HepG2 (cell line): ENCODE measurements at regions not wholly inside any gene's neighbourhood (a gene's known extent, or its start where the extent isn't known, plus 50 kb on each side); places are given as distances from the start of the nearest gene placed in this dataset.

Experiments
- ATAC-seq: fragments of 200-7000 bp; cut with Tn5 transposase; 3 replicates; pipeline ENCODE4 v1.9.1; 2020; ENCODE audit warnings: mild to moderate bottlenecking, moderate library complexity
- BruUV-seq: library from RNA; stranded (reverse); fragments of 400-500 nt; replicated peaks from 2 replicates; lab custom pipeline; 2021; lab: Mats Ljungman, UMichigan
- CTCF ChIA-PET: fragments of 300-600 bp; formaldehyde crosslinking; extraction: SDS; loops from one replicate; lab custom pipeline; 2021; ENCODE audit warnings: low total read pairs, inconsistent platforms, low intra/inter-chr PET ratio; lab: Yijun Ruan, JAX
- POLR2A ChIA-PET: fragments of 350-600 bp; sonication (Branson Sonifier 250); formaldehyde crosslinking; loops from one replicate; lab custom pipeline; 2020; ENCODE audit warnings: antibody characterized with exemption, inconsistent platforms; lab: Yijun Ruan, JAX
- DNase-seq: peaks from one replicate; pipeline ENCODE4 v3.0.0-alpha.2; 2015; ENCODE audit warnings: low spot score
- FAIRE-seq: peaks from 3 replicates; lab custom pipeline; 2011; peaks lifted over from hg19 to GRCh38; lab: Jason Lieb, UNC
- H2AFZ ChIP-seq: one replicate; pipeline ENCODE4 v1.6.1; 2011; ENCODE audit warnings: low read length, inconsistent platforms
- H3K27ac ChIP-seq: fragments of 300-600 bp; 3 replicates; pipeline ENCODE4 v1.8.0; 2011; ENCODE audit warnings: mixed run types, mild to moderate bottlenecking, mixed read lengths, low read length, inconsistent platforms; ENCODE audit not compliant: insufficient read depth; ENCODE audit errors: extremely low read length
- H3K27me3 ChIP-seq, 2 experiments: fragments of 200-600 bp in 1 of 2; 2 replicates in 1 of 2; 3 replicates in 1 of 2; pipeline versions ENCODE4 v1.6.0 to v1.8.0; 2011; ENCODE audit warnings: low read length in 2 of 2, mild to moderate bottlenecking in 2 of 2, moderate library complexity in 2 of 2, inconsistent platforms in 1 of 2; ENCODE audit not compliant: insufficient read depth in 2 of 2, control insufficient read depth in 1 of 2
- H3K36me3 ChIP-seq, 2 experiments: fragments of 200-600 bp in 1 of 2; replicated peaks in 1 of 2; 2 replicates in 1 of 2; 3 replicates in 1 of 2; pipeline versions ENCODE4 v1.5.1 to v1.8.0; 2011; ENCODE audit warnings: low read length in 2 of 2, inconsistent platforms in 1 of 2; ENCODE audit not compliant: insufficient read depth in 2 of 2, control insufficient read depth in 1 of 2
- H3K4me1 ChIP-seq: 2 replicates; pipeline ENCODE4 v1.5.1; 2012; ENCODE audit warnings: low read length, inconsistent platforms; ENCODE audit not compliant: insufficient read depth
- H3K4me2 ChIP-seq: 2 replicates; pipeline ENCODE4 v1.6.0; 2011; ENCODE audit warnings: low read depth, low read length, inconsistent platforms
- H3K4me3 ChIP-seq, 3 experiments: fragments of 200-600 bp in 1 of 3; sonication (generic), shearing (Covaris generic) in 1 of 3; replicated peaks in 1 of 3; 2 replicates each; pipeline ENCODE4 v1.5.1; 2011 to 2016; ENCODE audit warnings: low read length in 3 of 3, inconsistent platforms in 2 of 3, low read depth in 2 of 3, mild to moderate bottlenecking in 2 of 3, control low read depth in 1 of 3, mixed read lengths in 1 of 3; ENCODE audit not compliant: insufficient read depth in 1 of 3
- H3K79me2 ChIP-seq: one replicate; pipeline ENCODE4 v1.6.1; 2011; ENCODE audit warnings: low read length, inconsistent platforms; ENCODE audit not compliant: insufficient read depth
- H3K9ac ChIP-seq: 2 replicates; pipeline ENCODE4 v1.6.0; 2011; ENCODE audit warnings: mild to moderate bottlenecking, low read depth, low read length, inconsistent platforms; ENCODE audit not compliant: insufficient read depth
- H3K9me3 ChIP-seq: 2 replicates; pipeline ENCODE4 v1.5.1; 2012; ENCODE audit warnings: mild to moderate bottlenecking, low read length
- H4K20me1 ChIP-seq: 2 replicates; pipeline ENCODE4 v1.6.0; 2011; ENCODE audit warnings: inconsistent platforms, mild to moderate bottlenecking, low read length, moderate library complexity; ENCODE audit not compliant: insufficient read depth
- CHCHD3 ChIP-seq: sonication (generic); formaldehyde crosslinking; IDR thresholded peaks from 2 replicates; pipeline ENCODE4 v1.8.0; 2022; ENCODE audit warnings: mild to moderate bottlenecking, missing genetic modification reagents, moderate library complexity
- MATR3 ChIP-seq: sonication (generic); formaldehyde crosslinking; IDR thresholded peaks from 2 replicates; pipeline ENCODE4 v1.4.0; 2020; ENCODE audit warnings: missing genetic modification reagents
- MED13 ChIP-seq: sonication (generic); formaldehyde crosslinking; IDR thresholded peaks from 2 replicates; pipeline ENCODE4 v1.5.0; 2020; ENCODE audit warnings: missing genetic modification reagents
- REPIN1 ChIP-seq: sonication (generic); formaldehyde crosslinking; IDR thresholded peaks from 2 replicates; pipeline ENCODE4 v1.8.0; 2022; ENCODE audit warnings: missing genetic modification reagents, low read depth, mild to moderate bottlenecking, borderline replicate concordance
- ZNF10 ChIP-seq: sonication (generic); formaldehyde crosslinking; IDR thresholded peaks from 2 replicates; pipeline ENCODE4 v1.4.0; 2020; ENCODE audit warnings: mild to moderate bottlenecking, low read depth, missing genetic modification reagents, borderline replicate concordance
- ZNF224 ChIP-seq: sonication (generic); formaldehyde crosslinking; IDR thresholded peaks from 2 replicates; pipeline ENCODE4 v1.5.0; 2020; ENCODE audit warnings: mild to moderate bottlenecking, missing genetic modification reagents
- ZNF616 ChIP-seq: sonication (generic); formaldehyde crosslinking; IDR thresholded peaks from 2 replicates; pipeline ENCODE4 v1.5.0; 2020; ENCODE audit warnings: low read depth, mild to moderate bottlenecking, missing genetic modification reagents
- WGBS: methylation state at CpG from one replicate; pipeline ENCODE4 v1.1.6; 2017; ENCODE audit warnings: low lambda C conversion rate; 5-methylcytosine and 5-hydroxymethylcytosine counted together
- in situ Hi-C: cut with HindIII; loops from 2 replicates; pipeline ENCODE4 v1.10.0; 2017; ENCODE audit warnings: low pct_unique_long_range_greater_than_20kb; ENCODE audit not compliant: extremely low pct_ligation_motif_present
- intact Hi-C: fragments of 100-400 bp; cut with micrococcal nuclease; formaldehyde crosslinking; loops from one replicate; pipeline ENCODE4 v1.10.0; 2022; ENCODE audit not compliant: unreplicated experiment
- TF ChIP-seq, protein P1 (sequence below): IDR thresholded peaks from 2 replicates; pipeline ENCODE4 v1.6.1; 2016; ENCODE audit warnings: low read depth, control low read depth
- TF ChIP-seq, protein P2 (sequence below): sonication (generic); formaldehyde crosslinking; IDR thresholded peaks from one replicate; pipeline ENCODE4 v1.5.1; 2020; ENCODE audit warnings: mild to moderate bottlenecking, missing genetic modification reagents; ENCODE audit errors: not compliant biosample characterization
- TF ChIP-seq, protein P3 (sequence below): sonication (generic); formaldehyde crosslinking; IDR thresholded peaks from 2 replicates; pipeline ENCODE4 v1.5.0; 2020; ENCODE audit warnings: missing genetic modification reagents, mild to moderate bottlenecking, borderline replicate concordance
- TF ChIP-seq, protein P4 (sequence below): sonication (generic); formaldehyde crosslinking; conservative IDR thresholded peaks from 2 replicates; pipeline ENCODE4 v1.4.0; 2020; ENCODE audit warnings: missing genetic modification reagents
- TF ChIP-seq, protein P5 (sequence below): sonication (generic); formaldehyde crosslinking; IDR thresholded peaks from 2 replicates; pipeline ENCODE4 v1.8.0; 2022; ENCODE audit warnings: mild to moderate bottlenecking, missing genetic modification reagents

- no TSS peak for BruUV-seq
- CTCF ChIA-PET = no interaction called here
- TF ChIP-seq, protein P1, sequence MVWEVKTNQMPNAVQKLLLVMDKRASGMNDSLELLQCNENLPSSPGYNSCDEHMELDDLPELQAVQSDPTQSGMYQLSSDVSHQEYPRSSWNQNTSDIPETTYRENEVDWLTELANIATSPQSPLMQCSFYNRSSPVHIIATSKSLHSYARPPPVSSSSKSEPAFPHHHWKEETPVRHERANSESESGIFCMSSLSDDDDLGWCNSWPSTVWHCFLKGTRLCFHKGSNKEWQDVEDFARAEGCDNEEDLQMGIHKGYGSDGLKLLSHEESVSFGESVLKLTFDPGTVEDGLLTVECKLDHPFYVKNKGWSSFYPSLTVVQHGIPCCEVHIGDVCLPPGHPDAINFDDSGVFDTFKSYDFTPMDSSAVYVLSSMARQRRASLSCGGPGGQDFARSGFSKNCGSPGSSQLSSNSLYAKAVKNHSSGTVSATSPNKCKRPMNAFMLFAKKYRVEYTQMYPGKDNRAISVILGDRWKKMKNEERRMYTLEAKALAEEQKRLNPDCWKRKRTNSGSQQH = no peak
- TF ChIP-seq MED13 (CRISPR knock-in tag) (no peak), MATR3 (CRISPR knock-in tag) (no peak), REPIN1 (CRISPR knock-in tag) (no peak), ZNF224 (CRISPR knock-in tag) (no peak), ZNF616 (CRISPR knock-in tag) (no peak), ZNF10 (CRISPR knock-in tag) (no peak), CHCHD3 (CRISPR knock-in tag) (no peak)
- TF ChIP-seq, protein P2, sequence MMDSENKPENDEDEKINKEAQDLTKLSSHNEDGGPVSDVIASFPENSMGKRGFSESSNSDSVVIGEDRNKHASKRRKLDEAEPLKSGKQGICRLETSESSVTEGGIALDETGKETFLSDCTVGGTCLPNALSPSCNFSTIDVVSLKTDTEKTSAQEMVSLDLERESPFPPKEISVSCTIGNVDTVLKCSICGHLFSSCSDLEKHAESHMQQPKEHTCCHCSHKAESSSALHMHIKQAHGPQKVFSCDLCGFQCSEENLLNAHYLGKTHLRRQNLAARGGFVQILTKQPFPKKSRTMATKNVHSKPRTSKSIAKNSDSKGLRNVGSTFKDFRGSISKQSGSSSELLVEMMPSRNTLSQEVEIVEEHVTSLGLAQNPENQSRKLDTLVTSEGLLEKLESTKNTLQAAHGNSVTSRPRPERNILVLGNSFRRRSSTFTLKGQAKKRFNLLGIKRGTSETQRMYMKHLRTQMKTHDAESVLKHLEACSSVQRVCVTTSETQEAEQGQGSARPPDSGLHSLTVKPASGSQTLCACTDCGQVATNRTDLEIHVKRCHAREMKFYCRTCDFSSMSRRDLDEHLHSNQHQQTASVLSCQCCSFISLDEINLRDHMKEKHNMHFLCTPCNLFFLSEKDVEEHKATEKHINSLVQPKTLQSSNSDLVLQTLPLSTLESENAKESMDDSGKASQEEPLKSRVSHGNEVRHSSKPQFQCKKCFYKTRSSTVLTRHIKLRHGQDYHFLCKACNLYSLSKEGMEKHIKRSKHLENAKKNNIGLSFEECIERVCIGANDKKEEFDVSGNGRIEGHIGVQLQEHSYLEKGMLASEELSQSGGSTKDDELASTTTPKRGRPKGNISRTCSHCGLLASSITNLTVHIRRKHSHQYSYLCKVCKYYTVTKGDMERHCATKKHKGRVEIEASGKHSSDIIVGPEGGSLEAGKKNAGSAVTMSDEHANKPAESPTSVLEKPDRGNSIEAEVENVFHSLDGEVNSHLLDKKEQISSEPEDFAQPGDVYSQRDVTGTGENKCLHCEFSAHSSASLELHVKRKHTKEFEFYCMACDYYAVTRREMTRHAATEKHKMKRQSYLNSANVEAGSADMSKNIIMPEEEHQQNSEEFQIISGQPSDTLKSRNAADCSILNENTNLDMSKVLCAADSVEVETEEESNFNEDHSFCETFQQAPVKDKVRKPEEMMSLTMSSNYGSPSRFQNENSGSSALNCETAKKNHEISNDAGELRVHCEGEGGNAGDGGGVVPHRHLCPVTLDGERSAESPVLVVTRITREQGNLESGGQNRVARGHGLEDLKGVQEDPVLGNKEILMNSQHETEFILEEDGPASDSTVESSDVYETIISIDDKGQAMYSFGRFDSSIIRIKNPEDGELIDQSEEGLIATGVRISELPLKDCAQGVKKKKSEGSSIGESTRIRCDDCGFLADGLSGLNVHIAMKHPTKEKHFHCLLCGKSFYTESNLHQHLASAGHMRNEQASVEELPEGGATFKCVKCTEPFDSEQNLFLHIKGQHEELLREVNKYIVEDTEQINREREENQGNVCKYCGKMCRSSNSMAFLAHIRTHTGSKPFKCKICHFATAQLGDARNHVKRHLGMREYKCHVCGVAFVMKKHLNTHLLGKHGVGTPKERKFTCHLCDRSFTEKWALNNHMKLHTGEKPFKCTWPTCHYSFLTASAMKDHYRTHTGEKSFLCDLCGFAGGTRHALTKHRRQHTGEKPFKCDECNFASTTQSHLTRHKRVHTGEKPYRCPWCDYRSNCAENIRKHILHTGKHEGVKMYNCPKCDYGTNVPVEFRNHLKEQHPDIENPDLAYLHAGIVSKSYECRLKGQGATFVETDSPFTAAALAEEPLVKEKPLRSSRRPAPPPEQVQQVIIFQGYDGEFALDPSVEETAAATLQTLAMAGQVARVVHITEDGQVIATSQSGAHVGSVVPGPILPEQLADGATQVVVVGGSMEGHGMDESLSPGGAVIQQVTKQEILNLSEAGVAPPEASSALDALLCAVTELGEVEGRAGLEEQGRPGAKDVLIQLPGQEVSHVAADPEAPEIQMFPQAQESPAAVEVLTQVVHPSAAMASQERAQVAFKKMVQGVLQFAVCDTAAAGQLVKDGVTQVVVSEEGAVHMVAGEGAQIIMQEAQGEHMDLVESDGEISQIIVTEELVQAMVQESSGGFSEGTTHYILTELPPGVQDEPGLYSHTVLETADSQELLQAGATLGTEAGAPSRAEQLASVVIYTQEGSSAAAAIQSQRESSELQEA (CRISPR knock-in tag) = no peak
- TF ChIP-seq, protein P3, sequence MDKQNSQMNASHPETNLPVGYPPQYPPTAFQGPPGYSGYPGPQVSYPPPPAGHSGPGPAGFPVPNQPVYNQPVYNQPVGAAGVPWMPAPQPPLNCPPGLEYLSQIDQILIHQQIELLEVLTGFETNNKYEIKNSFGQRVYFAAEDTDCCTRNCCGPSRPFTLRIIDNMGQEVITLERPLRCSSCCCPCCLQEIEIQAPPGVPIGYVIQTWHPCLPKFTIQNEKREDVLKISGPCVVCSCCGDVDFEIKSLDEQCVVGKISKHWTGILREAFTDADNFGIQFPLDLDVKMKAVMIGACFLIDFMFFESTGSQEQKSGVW (CRISPR knock-in tag) = no peak
- TF ChIP-seq, protein P4, sequence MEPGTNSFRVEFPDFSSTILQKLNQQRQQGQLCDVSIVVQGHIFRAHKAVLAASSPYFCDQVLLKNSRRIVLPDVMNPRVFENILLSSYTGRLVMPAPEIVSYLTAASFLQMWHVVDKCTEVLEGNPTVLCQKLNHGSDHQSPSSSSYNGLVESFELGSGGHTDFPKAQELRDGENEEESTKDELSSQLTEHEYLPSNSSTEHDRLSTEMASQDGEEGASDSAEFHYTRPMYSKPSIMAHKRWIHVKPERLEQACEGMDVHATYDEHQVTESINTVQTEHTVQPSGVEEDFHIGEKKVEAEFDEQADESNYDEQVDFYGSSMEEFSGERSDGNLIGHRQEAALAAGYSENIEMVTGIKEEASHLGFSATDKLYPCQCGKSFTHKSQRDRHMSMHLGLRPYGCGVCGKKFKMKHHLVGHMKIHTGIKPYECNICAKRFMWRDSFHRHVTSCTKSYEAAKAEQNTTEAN (CRISPR knock-in tag) = no peak
- TF ChIP-seq, protein P5, sequence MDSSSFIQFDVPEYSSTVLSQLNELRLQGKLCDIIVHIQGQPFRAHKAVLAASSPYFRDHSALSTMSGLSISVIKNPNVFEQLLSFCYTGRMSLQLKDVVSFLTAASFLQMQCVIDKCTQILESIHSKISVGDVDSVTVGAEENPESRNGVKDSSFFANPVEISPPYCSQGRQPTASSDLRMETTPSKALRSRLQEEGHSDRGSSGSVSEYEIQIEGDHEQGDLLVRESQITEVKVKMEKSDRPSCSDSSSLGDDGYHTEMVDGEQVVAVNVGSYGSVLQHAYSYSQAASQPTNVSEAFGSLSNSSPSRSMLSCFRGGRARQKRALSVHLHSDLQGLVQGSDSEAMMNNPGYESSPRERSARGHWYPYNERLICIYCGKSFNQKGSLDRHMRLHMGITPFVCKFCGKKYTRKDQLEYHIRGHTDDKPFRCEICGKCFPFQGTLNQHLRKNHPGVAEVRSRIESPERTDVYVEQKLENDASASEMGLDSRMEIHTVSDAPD (CRISPR knock-in tag) = no peak
Observed at GRCh38 chr17:55887531-55887930, 136.7 kb downstream of the PCTP start.

More at GRCh38 chr17:55887531-55887930, 136.7 kb downstream of the PCTP start:
- H3K36me3 ChIP-seq = no peaks in the 10 kb centered on the region
- no peaks in the 10 kb centered on the region for H3K4me1 ChIP-seq
- H3K79me2 ChIP-seq = no peaks in the 10 kb centered on the region
- POLR2A ChIA-PET = no interaction called here
- DNase-seq (no peak), FAIRE-seq (no peak), ATAC-seq (no peak)
- no peaks in the 10 kb centered on the region for H3K27me3 ChIP-seq
- H4K20me1 ChIP-seq = no peaks in the 10 kb centered on the region
- no peak overlapping the region for H3K4me3 ChIP-seq
- in situ Hi-C loops (no loop called here), intact Hi-C loops (no loop called here)
- no peak overlapping the region for H3K4me2 ChIP-seq
- no peak overlapping the region for H3K27ac ChIP-seq
- 5% methylated on average over 3 of the region's 3 CpGs for WGBS
- H3K9me3 ChIP-seq = no peaks in the 10 kb centered on the region
- H3K9ac ChIP-seq = no peak overlapping the region
- no peak overlapping the region for H2AFZ ChIP-seq
